Esophagus muscularis mucosa (tissue), 4 donors: ENCODE measurements at regions not wholly inside any gene's neighbourhood (a gene's known extent, or its start where the extent isn't known, plus 50 kb on each side); places are given as distances from the start of the nearest gene placed in this dataset.

ENCODE experiments used
- DNase-seq: peaks from one replicate; pipeline ENCODE4 v3.0.0-alpha.2; 2017; ENCODE audit errors: extremely low spot score
- H3K27ac ChIP-seq, 4 donors: fragments of 200-600 bp; sonication (generic); replicated peaks in 1 of 4; 1 replicate in 3 of 4; 2 replicates in 1 of 4; pipeline ENCODE4 v1.5.1; 2016 to 2019; ENCODE audit warnings: mild to moderate bottlenecking in 1 of 4
- H3K27me3 ChIP-seq, 4 donors: fragments of 200-600 bp; sonication (generic); one replicate each; pipeline versions ENCODE4 v1.5.1 to v1.6.0; 2016 to 2019
- H3K36me3 ChIP-seq, 4 donors: fragments of 200-600 bp; sonication (generic); one replicate each; pipeline ENCODE4 v1.5.1; 2016 to 2019
- H3K4me1 ChIP-seq, 4 donors: fragments of 200-600 bp; sonication (generic); one replicate each; pipeline ENCODE4 v1.5.1; 2016 to 2019
- H3K4me3 ChIP-seq, 4 donors: fragments of 200-600 bp; sonication (generic); 1 replicate in 2 of 4; 2 replicates in 2 of 4; pipeline ENCODE4 v1.5.1; 2016 to 2019; ENCODE audit warnings: mild to moderate bottlenecking in 4 of 4, moderate library complexity in 1 of 4
- H3K9me3 ChIP-seq, 4 donors: fragments of 200-600 bp; sonication (generic); 1 replicate in 3 of 4; 2 replicates in 1 of 4; pipeline ENCODE4 v1.5.1; 2016 to 2019
- EP300 ChIP-seq: sonication (generic); formaldehyde crosslinking; IDR thresholded peaks from one replicate; pipeline ENCODE4 v1.6.1; 2017; ENCODE audit warnings: antibody characterized with exemption
- POLR2A ChIP-seq: fragments of 450-650 bp; IDR thresholded peaks from one replicate; pipeline ENCODE4 v1.6.1; 2017; ENCODE audit warnings: antibody characterized with exemption, moderate library complexity, mild to moderate bottlenecking, low read depth
- POLR2AphosphoS5 ChIP-seq, 2 donors: sonication (generic); formaldehyde crosslinking; IDR thresholded peaks; one replicate each; pipeline ENCODE4 v1.6.1; 2017; ENCODE audit warnings: antibody characterized with exemption in 2 of 2
- WGBS: methylation state at CpG from one replicate; pipeline ENCODE4 v1.1.5; 2018; 5-methylcytosine and 5-hydroxymethylcytosine counted together
- intact Hi-C: fragments of 100-400 bp; cut with DNase I; formaldehyde crosslinking; loops from one replicate; pipeline ENCODE4 v1.15.1; 2023
- TF ChIP-seq, protein P1 (sequence below), 3 experiments: fragments of 200-600 bp in 2 of 3; fragments of 450-650 bp in 1 of 3; sonication (generic) in 2 of 3; IDR thresholded peaks; one replicate each; pipeline ENCODE4 v1.5.1; 2017 to 2019; ENCODE audit warnings: antibody characterized with exemption in 3 of 3, mild to moderate bottlenecking in 2 of 3, moderate library complexity in 1 of 3

DNA sequence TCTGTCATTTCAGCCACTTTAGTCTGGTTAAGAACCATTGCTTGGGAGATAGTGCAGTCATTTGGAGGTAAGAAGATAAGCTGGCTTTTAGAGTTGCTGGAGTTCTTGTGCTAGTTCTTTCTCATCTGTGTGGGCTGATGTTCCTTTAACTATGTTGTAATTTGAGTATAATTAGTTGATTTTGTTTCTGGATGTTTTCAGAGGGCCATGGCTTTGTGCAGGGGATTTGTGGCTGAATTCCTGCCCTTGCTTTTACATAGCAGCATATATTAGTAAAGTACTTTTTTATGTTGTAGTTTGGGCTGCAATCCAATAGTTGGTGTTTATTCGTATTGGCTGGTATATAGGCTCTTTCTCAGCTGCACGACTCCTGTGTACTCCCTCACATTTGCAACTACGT, 339.6 kb downstream of the ANKRD50 start:
- no peaks in the 10 kb centered on the region for H3K27me3 ChIP-seq
- no peak overlapping the region for H3K4me3 ChIP-seq
- DNase-seq, result no peak
- WGBS, result 79% methylated on average over 3 of the region's 3 CpGs
- no peaks in the 10 kb centered on the region for H3K9me3 ChIP-seq
- no peak for TF ChIP-seq EP300
- TF ChIP-seq POLR2A, result no peak
- TF ChIP-seq, protein P1, sequence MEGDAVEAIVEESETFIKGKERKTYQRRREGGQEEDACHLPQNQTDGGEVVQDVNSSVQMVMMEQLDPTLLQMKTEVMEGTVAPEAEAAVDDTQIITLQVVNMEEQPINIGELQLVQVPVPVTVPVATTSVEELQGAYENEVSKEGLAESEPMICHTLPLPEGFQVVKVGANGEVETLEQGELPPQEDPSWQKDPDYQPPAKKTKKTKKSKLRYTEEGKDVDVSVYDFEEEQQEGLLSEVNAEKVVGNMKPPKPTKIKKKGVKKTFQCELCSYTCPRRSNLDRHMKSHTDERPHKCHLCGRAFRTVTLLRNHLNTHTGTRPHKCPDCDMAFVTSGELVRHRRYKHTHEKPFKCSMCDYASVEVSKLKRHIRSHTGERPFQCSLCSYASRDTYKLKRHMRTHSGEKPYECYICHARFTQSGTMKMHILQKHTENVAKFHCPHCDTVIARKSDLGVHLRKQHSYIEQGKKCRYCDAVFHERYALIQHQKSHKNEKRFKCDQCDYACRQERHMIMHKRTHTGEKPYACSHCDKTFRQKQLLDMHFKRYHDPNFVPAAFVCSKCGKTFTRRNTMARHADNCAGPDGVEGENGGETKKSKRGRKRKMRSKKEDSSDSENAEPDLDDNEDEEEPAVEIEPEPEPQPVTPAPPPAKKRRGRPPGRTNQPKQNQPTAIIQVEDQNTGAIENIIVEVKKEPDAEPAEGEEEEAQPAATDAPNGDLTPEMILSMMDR (IDR thresholded peaks at IDR 0.05), result no peak
- TF ChIP-seq POLR2AphosphoS5 (IDR thresholded peaks at IDR 0.05), result no peak
- H3K4me1 ChIP-seq, result no peaks in the 10 kb centered on the region
- no peaks in the 10 kb centered on the region for H3K36me3 ChIP-seq
- intact Hi-C loops, result no loop called here
- H3K27ac ChIP-seq, result no peak overlapping the region

DNA sequence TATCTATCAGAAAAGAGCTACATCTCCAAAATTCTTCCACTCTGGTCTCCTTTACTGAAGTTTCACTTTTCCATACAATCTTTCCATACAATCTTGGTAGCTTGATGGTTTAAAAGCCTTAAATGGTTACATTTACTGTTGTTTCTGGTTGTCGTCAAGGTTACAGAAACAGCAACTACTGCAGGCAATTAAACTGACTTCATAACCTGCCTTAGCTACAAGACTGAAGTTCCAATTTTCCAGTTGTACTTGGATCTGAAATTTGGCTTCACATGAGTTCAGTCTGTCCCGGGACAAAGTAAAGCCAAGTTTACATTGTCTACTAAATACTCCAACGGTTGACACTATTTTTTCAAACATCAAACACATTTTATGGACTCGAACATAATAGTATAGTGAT, 326.4 kb downstream of the ANKRD50 start:
- intact Hi-C loops, result no loop called here
- no peaks in the 10 kb centered on the region for H3K9me3 ChIP-seq
- no peak overlapping the region for H3K4me3 ChIP-seq
- no peaks in the 10 kb centered on the region for H3K27me3 ChIP-seq
- no peaks in the 10 kb centered on the region for H3K36me3 ChIP-seq
- 37% methylated on average over 4 of the region's 4 CpGs for WGBS
- no peak for DNase-seq
- TF ChIP-seq POLR2AphosphoS5 (IDR thresholded peaks at IDR 0.05) (no peak), POLR2A (no peak), EP300 (no peak)
- TF ChIP-seq, protein P1 (IDR thresholded peaks at IDR 0.05), result no peak
- H3K27ac ChIP-seq, result no peak overlapping the region
- H3K4me1 ChIP-seq, result peaks cover 0 to 7% (median 3%) of the 10 kb centered on the region in 4 donors

DNA sequence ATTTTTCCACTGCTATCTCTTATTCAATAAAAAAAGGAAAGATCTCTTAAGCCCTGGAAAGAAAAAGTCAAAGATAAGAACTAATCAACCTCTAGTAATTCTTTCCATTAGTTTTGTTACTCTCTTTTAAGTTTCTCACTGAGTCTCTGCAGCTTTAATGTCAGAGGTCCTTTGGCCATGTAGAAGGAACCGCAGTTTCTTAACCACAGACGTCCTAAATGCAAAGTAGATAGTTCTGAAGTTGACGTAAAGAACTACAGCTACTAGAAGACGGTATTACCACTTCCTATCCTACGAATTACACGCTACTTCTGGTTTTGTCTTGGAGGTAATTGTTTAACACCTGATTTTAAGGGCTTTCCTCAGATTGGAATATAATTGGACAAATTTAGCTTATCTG, 325.9 kb downstream of the ANKRD50 start:
- no peaks in the 10 kb centered on the region for H3K27me3 ChIP-seq
- peaks cover 0 to 7% (median 3%) of the 10 kb centered on the region in 4 donors for H3K4me1 ChIP-seq
- H3K9me3 ChIP-seq, result no peaks in the 10 kb centered on the region
- DNase-seq, result no peak
- H3K27ac ChIP-seq, result no peak overlapping the region
- 79% methylated on average over 6 of the region's 6 CpGs for WGBS
- H3K4me3 ChIP-seq, result no peak overlapping the region
- no peak for TF ChIP-seq EP300
- TF ChIP-seq POLR2A, result no peak
- TF ChIP-seq, protein P1 (IDR thresholded peaks at IDR 0.05), result no peak
- TF ChIP-seq POLR2AphosphoS5 (IDR thresholded peaks at IDR 0.05), result no peak
- H3K36me3 ChIP-seq, result no peaks in the 10 kb centered on the region
- intact Hi-C loops, result no loop called here

DNA sequence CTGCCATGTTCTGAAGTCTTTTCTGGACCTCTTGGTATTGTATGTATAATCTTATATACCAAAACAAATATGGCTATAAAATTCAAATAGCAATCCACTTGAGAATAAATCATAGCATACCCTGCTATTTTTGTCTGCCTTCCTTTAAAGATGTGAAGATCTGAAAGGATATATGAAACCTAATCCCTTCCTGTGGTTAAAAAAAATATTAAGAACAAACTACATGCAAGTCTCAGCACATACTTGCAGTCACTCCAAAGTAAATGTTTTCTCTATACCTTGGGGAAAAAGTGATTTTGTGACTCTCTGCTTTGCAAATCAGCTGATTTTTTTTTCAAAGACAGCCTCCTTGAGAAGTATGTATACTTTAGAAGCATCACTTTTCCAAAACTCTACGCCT, 322.9 kb downstream of the ANKRD50 start:
- DNase-seq, result no peak
- 44% methylated on average over 1 of the region's 1 CpG for WGBS
- H3K9me3 ChIP-seq, result no peaks in the 10 kb centered on the region
- TF ChIP-seq EP300 (no peak), POLR2AphosphoS5 (IDR thresholded peaks at IDR 0.05) (no peak), POLR2A (no peak)
- TF ChIP-seq, protein P1 (IDR thresholded peaks at IDR 0.05), result no peak
- intact Hi-C loops, result no loop called here
- H3K4me1 ChIP-seq, result peaks cover 0 to 7% (median 3%) of the 10 kb centered on the region in 4 donors
- H3K36me3 ChIP-seq, result no peaks in the 10 kb centered on the region
- no peaks in the 10 kb centered on the region for H3K27me3 ChIP-seq
- H3K4me3 ChIP-seq, result no peak overlapping the region
- no peak overlapping the region for H3K27ac ChIP-seq

DNA sequence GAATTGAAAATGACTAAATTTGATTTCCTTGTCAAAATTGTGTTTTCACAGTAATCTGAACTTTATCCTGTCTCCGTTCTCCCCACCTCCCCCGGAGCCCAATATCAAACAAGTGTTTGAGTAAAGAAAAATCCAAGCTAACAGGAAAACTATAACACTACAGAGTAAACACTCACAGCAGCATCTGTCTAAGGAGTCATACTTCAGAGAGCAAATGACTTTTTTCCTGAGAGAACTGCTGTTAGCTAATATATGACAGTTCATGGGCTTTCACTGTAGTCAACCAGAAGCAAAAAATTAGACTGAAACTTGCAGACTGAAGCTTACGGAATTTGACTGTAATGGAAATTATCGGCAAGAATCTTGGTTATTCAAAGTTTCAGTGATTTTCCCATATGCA, 321.7 kb downstream of the ANKRD50 start:
- no peak overlapping the region for H3K27ac ChIP-seq
- TF ChIP-seq POLR2AphosphoS5 (IDR thresholded peaks at IDR 0.05), result no peak
- TF ChIP-seq, protein P1 (IDR thresholded peaks at IDR 0.05), result no peak
- TF ChIP-seq EP300, result no peak
- TF ChIP-seq POLR2A, result no peak
- no peaks in the 10 kb centered on the region for H3K36me3 ChIP-seq
- intact Hi-C loops, result no loop called here
- H3K4me3 ChIP-seq, result no peak overlapping the region
- no peak for DNase-seq
- no peaks in the 10 kb centered on the region for H3K27me3 ChIP-seq
- WGBS, result 73% methylated on average over 4 of the region's 4 CpGs
- no peaks in the 10 kb centered on the region for H3K9me3 ChIP-seq
- peaks cover 0 to 7% (median 3%) of the 10 kb centered on the region in 4 donors for H3K4me1 ChIP-seq
